K562 (cell line): ENCODE measurements at regions not wholly inside any gene's neighbourhood (a gene's known extent, or its start where the extent isn't known, plus 50 kb on each side); places are given as distances from the start of the nearest gene placed in this dataset.
A peak's percentile ranks its signal among the peaks of the same experiment; 100 is the strongest.

Experiments
- ATAC-seq: fragments of 200-7000 bp; cut with Tn5 transposase; 3 replicates; pipeline ENCODE4 v1.9.1; 2020; ENCODE audit warnings: moderate library complexity
- BruUV-seq: library from RNA; stranded (reverse); fragments of 400-500 nt; replicated peaks from 2 replicates; lab custom pipeline; 2021; lab: Mats Ljungman, UMichigan
- CTCF ChIA-PET: fragments of 300-600 bp; formaldehyde crosslinking; extraction: SDS; loops from one replicate; lab custom pipeline; 2021; ENCODE audit warnings: low intra/inter-chr PET ratio; lab: Yijun Ruan, JAX
- POLR2A ChIA-PET: fragments of 300-600, 350-650 bp; sonication (Branson Sonifier 250); formaldehyde crosslinking; extraction: SDS; loops from one replicate; lab custom pipeline; 2021; ENCODE audit warnings: antibody characterized with exemption, inconsistent platforms; lab: Yijun Ruan, JAX
- DNase-seq, 4 experiments: peaks; one replicate each; pipeline versions ENCODE4 v3.0.0 to v3.0.0-alpha.2; 2011 to 2018; ENCODE audit warnings: low spot score in 3 of 4, mixed read lengths in 3 of 4; ENCODE audit errors: extremely low read depth in 1 of 4
- FAIRE-seq: peaks from 2 replicates; lab custom pipeline; 2011; peaks lifted over from hg19 to GRCh38; lab: Jason Lieb, UNC
- H2AFZ ChIP-seq: 2 replicates; pipeline ENCODE4 v1.6.0; 2011; ENCODE audit warnings: low read depth, low read length, control low read depth, inconsistent platforms
- H3K27ac ChIP-seq: fragments of 200-600 bp; 3 replicates; pipeline ENCODE4 v1.8.0; 2011; ENCODE audit warnings: low read depth, mild to moderate bottlenecking, control low read depth, inconsistent platforms, low read length, moderate library complexity, mixed read lengths; ENCODE audit errors: extremely low read depth
- H3K27me3 ChIP-seq, 2 experiments: fragments of 300-600 bp in 1 of 2; 2 replicates in 1 of 2; 3 replicates in 1 of 2; pipeline versions ENCODE4 v1.6.0 to v1.8.0; 2011; ENCODE audit warnings: inconsistent platforms in 2 of 2, low read length in 2 of 2, mild to moderate bottlenecking in 1 of 2, mixed read lengths in 1 of 2, moderate library complexity in 1 of 2; ENCODE audit not compliant: control insufficient read depth in 2 of 2, insufficient read depth in 2 of 2
- H3K36me3 ChIP-seq: fragments of 300-600 bp; 3 replicates; pipeline ENCODE4 v1.8.0; 2011; ENCODE audit warnings: mild to moderate bottlenecking, low read length, inconsistent platforms; ENCODE audit not compliant: control insufficient read depth, insufficient read depth
- H3K4me1 ChIP-seq, 2 experiments: fragments of 200-600 bp in 1 of 2; replicated peaks in 1 of 2; 2 replicates in 1 of 2; 3 replicates in 1 of 2; pipeline versions ENCODE4 v1.5.1 to v1.8.0; 2011; ENCODE audit warnings: inconsistent platforms in 2 of 2, low read length in 2 of 2, mild to moderate bottlenecking in 1 of 2, mixed read lengths in 1 of 2, moderate library complexity in 1 of 2; ENCODE audit not compliant: control insufficient read depth in 2 of 2, insufficient read depth in 2 of 2
- H3K4me2 ChIP-seq: 2 replicates; pipeline ENCODE4 v1.6.1; 2011; ENCODE audit warnings: low read length, control low read depth, inconsistent platforms, mixed read lengths; ENCODE audit not compliant: insufficient read depth
- H3K4me3 ChIP-seq: fragments of 200-600 bp; sonication (generic), shearing (Covaris generic); 2 replicates; pipeline ENCODE4 v1.5.1; 2016; ENCODE audit warnings: control low read depth, inconsistent platforms
- H3K79me2 ChIP-seq: fragments of 200-600 bp; 3 replicates; pipeline ENCODE4 v1.8.0; 2011; ENCODE audit warnings: low read length, inconsistent platforms; ENCODE audit not compliant: control insufficient read depth, insufficient read depth
- H3K9ac ChIP-seq, 2 experiments: 2 replicates each; pipeline versions ENCODE4 v1.6.0 to v1.6.1; 2011; ENCODE audit warnings: low read depth in 2 of 2, low read length in 2 of 2, control low read depth in 1 of 2, inconsistent platforms in 1 of 2, mild to moderate bottlenecking in 1 of 2, mixed read lengths in 1 of 2; ENCODE audit not compliant: insufficient read depth in 1 of 2
- H3K9me1 ChIP-seq: one replicate; pipeline ENCODE4 v1.6.0; 2011; ENCODE audit warnings: inconsistent platforms, mild to moderate bottlenecking, low read length, moderate library complexity; ENCODE audit not compliant: control insufficient read depth, insufficient read depth
- H3K9me3 ChIP-seq: replicated peaks from 2 replicates; pipeline ENCODE4 v1.5.1; 2011; ENCODE audit warnings: low read depth, low read length, inconsistent platforms; ENCODE audit not compliant: control insufficient read depth, insufficient read depth
- H4K20me1 ChIP-seq: replicated peaks from 2 replicates; pipeline ENCODE4 v1.6.1; 2011; ENCODE audit warnings: low read length, inconsistent platforms, mixed read lengths; ENCODE audit not compliant: control insufficient read depth, insufficient read depth
- BRF2 ChIP-seq: IDR thresholded peaks from 3 replicates; pipeline ENCODE4 v1.6.1; 2011; ENCODE audit warnings: borderline replicate concordance, mild to moderate bottlenecking; ENCODE audit not compliant: insufficient read length, insufficient read depth
- MTA3 ChIP-seq: fragments of 450-650 bp; formaldehyde crosslinking; IDR thresholded peaks from 2 replicates; pipeline ENCODE4 v1.6.1; 2017; ENCODE audit warnings: mild to moderate bottlenecking, borderline replicate concordance
- SOX6 ChIP-seq: fragments of 450-650 bp; IDR thresholded peaks from 2 replicates; pipeline ENCODE4 v1.6.1; 2014; ENCODE audit warnings: mild to moderate bottlenecking
- STAT5A ChIP-seq: IDR thresholded peaks from 2 replicates; pipeline ENCODE4 v1.6.1; 2012; ENCODE audit warnings: low read length, inconsistent platforms, borderline replicate concordance
- ZBTB11 ChIP-seq, 3 experiments: fragments of 200-800 bp in 1 of 3; fragments of 250-450 bp in 1 of 3; fragments of 450-650 bp in 1 of 3; sonication (Bioruptor Pico) in 1 of 3; sonication (Bioruptor generic) in 1 of 3; formaldehyde crosslinking in 1 of 3; IDR thresholded peaks; 2 replicates each; pipeline versions ENCODE4 v1.6.1 to v1.8.0; 2016 to 2022; ENCODE audit warnings: mild to moderate bottlenecking in 2 of 3, missing genetic modification characterization in 2 of 3, missing compliant biosample characterization in 1 of 3, moderate library complexity in 1 of 3
- ZNF165 ChIP-seq: fragments of 250-450 bp; sonication (Bioruptor Pico); IDR thresholded peaks from 2 replicates; pipeline ENCODE4 v1.4.0; 2020; ENCODE audit warnings: borderline replicate concordance
- ZNF282 ChIP-seq: sonication (generic); formaldehyde crosslinking; IDR thresholded peaks from 2 replicates; pipeline ENCODE4 v1.8.1; 2023; ENCODE audit warnings: missing genetic modification reagents
- ZNF561 ChIP-seq: fragments of 450-650 bp; formaldehyde crosslinking; conservative IDR thresholded peaks from 2 replicates; pipeline ENCODE4 v1.4.0; 2020; ENCODE audit warnings: mild to moderate bottlenecking, moderate library complexity
- WGBS: fragments of 100-300 bp; shearing (Covaris generic); methylation state at CpG from one replicate; pipeline ENCODE4 v1.1.6; 2016; ENCODE audit warnings: low coverage, mixed read lengths; ENCODE audit not compliant: insufficient coverage; ENCODE audit errors: missing lambda C conversion rate; 5-methylcytosine and 5-hydroxymethylcytosine counted together
- in situ Hi-C: fragments of 300-500 bp; cut with MboI; formaldehyde crosslinking; loops from 4 replicates; pipeline ENCODE4 v1.15.0; 2018; ENCODE audit warnings: inconsistent platforms, mixed read lengths
- intact Hi-C: fragments of 100-400 bp; cut with micrococcal nuclease; formaldehyde crosslinking; loops from 2 replicates; pipeline ENCODE4 v1.14.2; 2022
- TF ChIP-seq, protein P1 (sequence below): fragments of 450-650 bp; formaldehyde crosslinking; IDR thresholded peaks from 2 replicates; pipeline ENCODE4 v1.4.0; 2020; ENCODE audit warnings: mild to moderate bottlenecking, moderate library complexity

GRCh38 chr1:30525631-30525970 is 197.8 kb downstream of the MATN1 start:
- Histone ChIP-seq H3K27me3 (peaks cover 0 to 31% of the 10 kb centered on the region in 2 experiments; a peak in 2 of 5 replicates), H4K20me1 (peaks cover 4% of the 10 kb centered on the region; the same call in 1 of the 2 replicates), H3K9me1 (no peaks in the 10 kb centered on the region), H2AFZ (no peak overlapping the region), H3K4me3 (no peak overlapping the region), H3K36me3 (no peaks in the 10 kb centered on the region), H3K79me2 (no peaks in the 10 kb centered on the region), H3K9ac (peak overlapping the region in 1 of 2 experiments; percentile 80; a peak in 2 of 4 replicates), H3K4me1 (peaks cover 0 to 6% of the 10 kb centered on the region in 2 experiments; a peak in 2 of 5 replicates), H3K27ac (no peak overlapping the region), H3K9me3 (no peaks in the 10 kb centered on the region), H3K4me2 (no peak overlapping the region)
- TF ChIP-seq ZBTB11 (CRISPR knock-in tag; IDR thresholded peaks at IDR 0.05), result no peak
- no peak for TF ChIP-seq ZNF561 (CRISPR knock-in tag)
- no peak for TF ChIP-seq STAT5A
- TF ChIP-seq BRF2, result no peak
- no peak for TF ChIP-seq SOX6
- TF ChIP-seq, protein P1, sequence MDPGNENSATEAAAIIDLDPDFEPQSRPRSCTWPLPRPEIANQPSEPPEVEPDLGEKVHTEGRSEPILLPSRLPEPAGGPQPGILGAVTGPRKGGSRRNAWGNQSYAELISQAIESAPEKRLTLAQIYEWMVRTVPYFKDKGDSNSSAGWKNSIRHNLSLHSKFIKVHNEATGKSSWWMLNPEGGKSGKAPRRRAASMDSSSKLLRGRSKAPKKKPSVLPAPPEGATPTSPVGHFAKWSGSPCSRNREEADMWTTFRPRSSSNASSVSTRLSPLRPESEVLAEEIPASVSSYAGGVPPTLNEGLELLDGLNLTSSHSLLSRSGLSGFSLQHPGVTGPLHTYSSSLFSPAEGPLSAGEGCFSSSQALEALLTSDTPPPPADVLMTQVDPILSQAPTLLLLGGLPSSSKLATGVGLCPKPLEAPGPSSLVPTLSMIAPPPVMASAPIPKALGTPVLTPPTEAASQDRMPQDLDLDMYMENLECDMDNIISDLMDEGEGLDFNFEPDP (CRISPR knock-in tag), result no peak
- no peak for TF ChIP-seq ZNF282 (CRISPR knock-in tag)
- no peak for TF ChIP-seq MTA3
- TF ChIP-seq ZNF165 (CRISPR knock-in tag), result no peak
- in situ Hi-C loops (no loop called here), intact Hi-C loops (no loop called here)
- DNase-seq (no peak), FAIRE-seq (no peak), ATAC-seq (no peak; the same call in 2 of the 3 replicates)
- no TSS peak for BruUV-seq
- ChIA-PET POLR2A (interaction anchor here (0.6 to 1.1 kb wide), 2 partner anchors 11 to 15 kb away, joined by 3 to 7 read pairs; no protein-coding TSS in a partner anchor), CTCF (no interaction called here)
- 18% methylated on average over 4 of the region's 4 CpGs for WGBS
